DND-41 (cell line): ENCODE measurements at regions not wholly inside any gene's neighbourhood (a gene's known extent, or its start where the extent isn't known, plus 50 kb on each side); places are given as distances from the start of the nearest gene placed in this dataset.

Experiments
- ATAC-seq: fragments of 200-7000 bp; cut with Tn5 transposase; 3 replicates; pipeline ENCODE4 v1.9.1; 2021; ENCODE audit warnings: low read depth; ENCODE audit not compliant: insufficient read depth
- DNase-seq: peaks from one replicate; pipeline ENCODE4 v3.0.0-alpha.2; 2020
- H2AFZ ChIP-seq: 2 replicates; pipeline ENCODE4 v1.6.0; 2012; ENCODE audit warnings: low read depth, low read length
- H3K27ac ChIP-seq: 2 replicates; pipeline ENCODE4 v1.5.1; 2012; ENCODE audit warnings: low read length, inconsistent platforms
- H3K27me3 ChIP-seq: fragments of 200-600 bp; sonication (generic); 2 replicates; pipeline ENCODE4 v1.6.0; 2012; ENCODE audit warnings: low read length, mild to moderate bottlenecking, inconsistent platforms; ENCODE audit not compliant: insufficient read depth, poor library complexity
- H3K36me3 ChIP-seq: 2 replicates; pipeline ENCODE4 v1.5.1; 2012; ENCODE audit warnings: low read length, inconsistent platforms; ENCODE audit not compliant: insufficient read depth
- H3K4me1 ChIP-seq: 2 replicates; pipeline ENCODE4 v1.5.1; 2012; ENCODE audit warnings: mild to moderate bottlenecking, low read length; ENCODE audit not compliant: insufficient read depth
- H3K4me2 ChIP-seq: 2 replicates; pipeline ENCODE4 v1.6.0; 2012; ENCODE audit warnings: mild to moderate bottlenecking, moderate library complexity, low read length, inconsistent platforms; ENCODE audit not compliant: insufficient read depth
- H3K4me3 ChIP-seq, 2 experiments: fragments of 200-600 bp in 1 of 2; shearing (Covaris generic) in 1 of 2; 2 replicates each; pipeline ENCODE4 v1.5.1; 2012 to 2016; ENCODE audit warnings: inconsistent platforms in 2 of 2, low read length in 2 of 2, mild to moderate bottlenecking in 2 of 2, low read depth in 1 of 2, moderate library complexity in 1 of 2
- H3K79me2 ChIP-seq: 2 replicates; pipeline ENCODE4 v1.6.0; 2012; ENCODE audit warnings: low read length, inconsistent platforms; ENCODE audit not compliant: insufficient read depth
- H3K9ac ChIP-seq: 2 replicates; pipeline ENCODE4 v1.6.0; 2012; ENCODE audit warnings: low read depth, mild to moderate bottlenecking, inconsistent platforms, low read length, moderate library complexity
- H3K9me3 ChIP-seq: 2 replicates; pipeline ENCODE4 v1.5.1; 2012; ENCODE audit warnings: low read length, moderate library complexity, mild to moderate bottlenecking, inconsistent platforms; ENCODE audit not compliant: insufficient read depth, severe bottlenecking
- H4K20me1 ChIP-seq: 2 replicates; pipeline ENCODE4 v1.6.0; 2012; ENCODE audit warnings: low read length; ENCODE audit not compliant: insufficient read depth
- CTCF ChIP-seq: IDR thresholded peaks from 2 replicates; pipeline ENCODE4 v1.5.1; 2012; ENCODE audit warnings: borderline replicate concordance, low read length, moderate library complexity, mild to moderate bottlenecking; ENCODE audit not compliant: poor library complexity, severe bottlenecking; ENCODE audit errors: extremely low read depth
- EZH2 ChIP-seq: IDR thresholded peaks from 3 replicates; pipeline ENCODE4 v1.6.1; 2012; ENCODE audit warnings: borderline replicate concordance, low read depth, mild to moderate bottlenecking, moderate library complexity, low read length, inconsistent platforms; ENCODE audit not compliant: severe bottlenecking

GRCh38 chr10:93173967-93174845 is 100.5 kb downstream of the CYP26A1 start:
- TF ChIP-seq EZH2 (no peak), CTCF (no peak)

GRCh38 chr10:93175490-93175889 is 101.8 kb downstream of the CYP26A1 start:
- Histone ChIP-seq H3K9me3 (peaks cover 2% of the 10 kb centered on the region), H3K9ac (no peak overlapping the region), H3K4me2 (no peak overlapping the region), H2AFZ (no peak overlapping the region), H3K27ac (no peak overlapping the region), H3K36me3 (no peaks in the 10 kb centered on the region), H3K79me2 (no peaks in the 10 kb centered on the region), H3K4me1 (no peaks in the 10 kb centered on the region), H3K4me3 (no peak overlapping the region), H4K20me1 (no peaks in the 10 kb centered on the region), H3K27me3 (peaks cover 5% of the 10 kb centered on the region)
- no peak for TF ChIP-seq EZH2
- TF ChIP-seq CTCF = no peak
- DNase-seq (no peak), ATAC-seq (no peak)

More at GRCh38 chr10:93173967-93174845, 100.5 kb downstream of the CYP26A1 start:
- Histone ChIP-seq H3K36me3 (no peaks in the 10 kb centered on the region), H3K9ac (no peak overlapping the region), H3K9me3 (peaks cover 7% of the 10 kb centered on the region), H3K4me3 (no peak overlapping the region), H3K4me1 (no peaks in the 10 kb centered on the region), H3K4me2 (no peak overlapping the region), H2AFZ (no peak overlapping the region), H4K20me1 (no peaks in the 10 kb centered on the region), H3K27me3 (peaks cover 5% of the 10 kb centered on the region), H3K27ac (no peak overlapping the region), H3K79me2 (no peaks in the 10 kb centered on the region)
- DNase-seq (no peak), ATAC-seq (no peak)

GRCh38 chr10:93177511-93177910 is 103.8 kb downstream of the CYP26A1 start:
- Histone ChIP-seq H4K20me1 (no peaks in the 10 kb centered on the region), H3K79me2 (no peaks in the 10 kb centered on the region), H3K9me3 (no peaks in the 10 kb centered on the region), H3K4me2 (no peak overlapping the region), H3K4me1 (no peaks in the 10 kb centered on the region), H3K27me3 (peaks cover 5% of the 10 kb centered on the region), H3K36me3 (no peaks in the 10 kb centered on the region), H2AFZ (no peak overlapping the region), H3K9ac (no peak overlapping the region), H3K27ac (no peak overlapping the region), H3K4me3 (no peak overlapping the region)
- TF ChIP-seq CTCF (no peak), EZH2 (no peak)
- ATAC-seq = no peak
- no peak for DNase-seq
